ENCODE measurements at regions not wholly inside any gene's neighbourhood (a gene's known extent, or its start where the extent isn't known, plus 50 kb on each side); places are given as distances from the start of the nearest gene placed in this dataset.

- Mint-ChIP-seq H3K27ac (no peak overlapping the region), H3K36me3 (ENCODE audit: low read depth) (no peaks in the 10 kb centered on the region), H3K4me1 (no peaks in the 10 kb centered on the region), H3K27me3 (no peaks in the 10 kb centered on the region), H3K9me3 (no peaks in the 10 kb centered on the region), H3K4me3 (no peak overlapping the region)
- POLR2A ChIA-PET: no interaction called here
- no peak for DNase-seq
- CTCF ChIA-PET: no interaction called here
Measured at GRCh38 chr2:34912084-34912483, 1313.0 kb upstream of the FAM98A start.

- H3K27me3 Mint-ChIP-seq: no peaks in the 10 kb centered on the region
- ChIA-PET CTCF (no interaction called here), POLR2A (no interaction called here)
- no peak overlapping the region for H3K4me3 Mint-ChIP-seq
- H3K27ac Mint-ChIP-seq: no peak overlapping the region
- H3K4me1 Mint-ChIP-seq: no peaks in the 10 kb centered on the region
- no peaks in the 10 kb centered on the region for H3K36me3 Mint-ChIP-seq (ENCODE audit: low read depth)
- H3K9me3 Mint-ChIP-seq: no peaks in the 10 kb centered on the region
- no peak for DNase-seq
Measured at GRCh38 chr2:34909992-34910705, 1311.0 kb upstream of the FAM98A start.

- Mint-ChIP-seq H3K36me3 (ENCODE audit: low read depth) (no peaks in the 10 kb centered on the region), H3K9me3 (no peaks in the 10 kb centered on the region), H3K4me1 (no peaks in the 10 kb centered on the region), H3K27ac (no peak overlapping the region), H3K4me3 (no peak overlapping the region), H3K27me3 (no peaks in the 10 kb centered on the region)
- DNase-seq: no peak
- POLR2A ChIA-PET: no interaction called here
- CTCF ChIA-PET: no interaction called here
Measured at GRCh38 chr2:34907812-34908211, 1308.7 kb upstream of the FAM98A start.

GRCh38 chr2:34901739-34902138 is 1302.6 kb upstream of the FAM98A start:
- Mint-ChIP-seq H3K4me3 (no peak overlapping the region), H3K36me3 (ENCODE audit: low read depth) (no peaks in the 10 kb centered on the region), H3K9me3 (no peaks in the 10 kb centered on the region), H3K27me3 (no peaks in the 10 kb centered on the region), H3K4me1 (no peaks in the 10 kb centered on the region), H3K27ac (no peak overlapping the region)
- ChIA-PET POLR2A (no interaction called here), CTCF (no interaction called here)
- no peak for DNase-seq

- no peaks in the 10 kb centered on the region for H3K9me3 Mint-ChIP-seq
- ChIA-PET CTCF (no interaction called here), POLR2A (no interaction called here)
- H3K27me3 Mint-ChIP-seq: no peaks in the 10 kb centered on the region
- DNase-seq: no peak
- H3K4me1 Mint-ChIP-seq: no peaks in the 10 kb centered on the region
- H3K4me3 Mint-ChIP-seq: no peak overlapping the region
- H3K27ac Mint-ChIP-seq: no peak overlapping the region
- no peaks in the 10 kb centered on the region for H3K36me3 Mint-ChIP-seq (ENCODE audit: low read depth)
Measured at GRCh38 chr2:34899079-34899478, 1300.0 kb upstream of the FAM98A start.

GRCh38 chr2:34892766-34893165 is 1293.7 kb upstream of the FAM98A start:
- Mint-ChIP-seq H3K4me3 (no peak overlapping the region), H3K4me1 (no peaks in the 10 kb centered on the region), H3K9me3 (no peaks in the 10 kb centered on the region), H3K27ac (no peak overlapping the region), H3K36me3 (ENCODE audit: low read depth) (no peaks in the 10 kb centered on the region), H3K27me3 (no peaks in the 10 kb centered on the region)
- no peak for DNase-seq
- ChIA-PET POLR2A (no interaction called here), CTCF (no interaction called here)

- H3K4me1 Mint-ChIP-seq: no peaks in the 10 kb centered on the region
- CTCF ChIA-PET: no interaction called here
Measured at GRCh38 chr2:34892256-34892655, 1293.2 kb upstream of the FAM98A start.

GRCh38 chr2:34875091-34875745 is 1276.1 kb upstream of the FAM98A start:
- CTCF ChIA-PET: no interaction called here
- no peaks in the 10 kb centered on the region for H3K27me3 Mint-ChIP-seq

More at GRCh38 chr2:34892256-34892655, 1293.2 kb upstream of the FAM98A start:
- H3K27ac Mint-ChIP-seq: no peak overlapping the region
- no peaks in the 10 kb centered on the region for H3K27me3 Mint-ChIP-seq
- no peaks in the 10 kb centered on the region for H3K9me3 Mint-ChIP-seq
- POLR2A ChIA-PET: no interaction called here
- DNase-seq: no peak
- no peaks in the 10 kb centered on the region for H3K36me3 Mint-ChIP-seq (ENCODE audit: low read depth)
- no peak overlapping the region for H3K4me3 Mint-ChIP-seq

GRCh38 chr2:34853646-34854045 is 1254.5 kb upstream of the FAM98A start:
- no peak overlapping the region for H3K4me3 Mint-ChIP-seq
- no peak for DNase-seq
- H3K36me3 Mint-ChIP-seq (ENCODE audit: low read depth): no peaks in the 10 kb centered on the region
- CTCF ChIA-PET: no interaction called here
- peaks cover 6% of the 10 kb centered on the region for H3K9me3 Mint-ChIP-seq
- no peak overlapping the region for H3K27ac Mint-ChIP-seq
- POLR2A ChIA-PET: no interaction called here
- no peaks in the 10 kb centered on the region for H3K27me3 Mint-ChIP-seq
- no peaks in the 10 kb centered on the region for H3K4me1 Mint-ChIP-seq

More at GRCh38 chr2:34875091-34875745, 1276.1 kb upstream of the FAM98A start:
- Mint-ChIP-seq H3K36me3 (ENCODE audit: low read depth) (no peaks in the 10 kb centered on the region), H3K4me1 (no peaks in the 10 kb centered on the region), H3K27ac (no peak overlapping the region), H3K9me3 (no peaks in the 10 kb centered on the region), H3K4me3 (no peak overlapping the region)
- POLR2A ChIA-PET: no interaction called here
- DNase-seq: no peak

- H3K9me3 Mint-ChIP-seq: peaks cover 6% of the 10 kb centered on the region
- no peaks in the 10 kb centered on the region for H3K27me3 Mint-ChIP-seq
- CTCF ChIA-PET: no interaction called here
- POLR2A ChIA-PET: no interaction called here
- H3K4me1 Mint-ChIP-seq: no peaks in the 10 kb centered on the region
- H3K36me3 Mint-ChIP-seq (ENCODE audit: low read depth): no peaks in the 10 kb centered on the region
- no peak for DNase-seq
- no peak overlapping the region for H3K4me3 Mint-ChIP-seq
- H3K27ac Mint-ChIP-seq: no peak overlapping the region
Measured at GRCh38 chr2:34851804-34852203, 1252.7 kb upstream of the FAM98A start.

- H3K4me3 Mint-ChIP-seq: no peak overlapping the region
- ChIA-PET POLR2A (no interaction called here), CTCF (no interaction called here)
- DNase-seq: no peak
- H3K9me3 Mint-ChIP-seq: peaks cover 3% of the 10 kb centered on the region
- no peaks in the 10 kb centered on the region for H3K4me1 Mint-ChIP-seq
- H3K27ac Mint-ChIP-seq: no peak overlapping the region
- no peaks in the 10 kb centered on the region for H3K27me3 Mint-ChIP-seq
- H3K36me3 Mint-ChIP-seq (ENCODE audit: low read depth): no peaks in the 10 kb centered on the region
Measured at GRCh38 chr2:34849827-34850226, 1250.7 kb upstream of the FAM98A start.

GRCh38 chr2:34848691-34849090 is 1249.6 kb upstream of the FAM98A start:
- no peak overlapping the region for H3K4me3 Mint-ChIP-seq
- no peak for DNase-seq
- no peaks in the 10 kb centered on the region for H3K4me1 Mint-ChIP-seq
- no peaks in the 10 kb centered on the region for H3K36me3 Mint-ChIP-seq (ENCODE audit: low read depth)
- no peak overlapping the region for H3K27ac Mint-ChIP-seq
- ChIA-PET CTCF (no interaction called here), POLR2A (no interaction called here)
- peaks cover 3% of the 10 kb centered on the region for H3K9me3 Mint-ChIP-seq
- no peaks in the 10 kb centered on the region for H3K27me3 Mint-ChIP-seq

- H3K27ac Mint-ChIP-seq: no peak overlapping the region
Measured at GRCh38 chr2:34848132-34848531, 1249.0 kb upstream of the FAM98A start.

GRCh38 chr2:34844629-34845028 is 1245.5 kb upstream of the FAM98A start:
- POLR2A ChIA-PET: no interaction called here
- no peaks in the 10 kb centered on the region for H3K36me3 Mint-ChIP-seq (ENCODE audit: low read depth)
- CTCF ChIA-PET: no interaction called here
- no peaks in the 10 kb centered on the region for H3K9me3 Mint-ChIP-seq
- H3K4me3 Mint-ChIP-seq: no peak overlapping the region
- H3K4me1 Mint-ChIP-seq: no peaks in the 10 kb centered on the region
- no peaks in the 10 kb centered on the region for H3K27me3 Mint-ChIP-seq
- DNase-seq: no peak
- no peak overlapping the region for H3K27ac Mint-ChIP-seq

More at GRCh38 chr2:34848132-34848531, 1249.0 kb upstream of the FAM98A start:
- Mint-ChIP-seq H3K4me1 (no peaks in the 10 kb centered on the region), H3K9me3 (peaks cover 3% of the 10 kb centered on the region), H3K27me3 (no peaks in the 10 kb centered on the region), H3K4me3 (no peak overlapping the region), H3K36me3 (ENCODE audit: low read depth) (no peaks in the 10 kb centered on the region)
- ChIA-PET CTCF (no interaction called here), POLR2A (no interaction called here)
- no peak for DNase-seq

Data from activated CD4-positive, alpha-beta T cell treated with anti-CD3 and anti-CD28 coated beads, Interleukin-2, amount 10 ng/mL, durations not matched to agents 7 days and 5 days (primary cell).